HEK293 (cell line): ENCODE measurements at regions not wholly inside any gene's neighbourhood (a gene's known extent, or its start where the extent isn't known, plus 50 kb on each side); places are given as distances from the start of the nearest gene placed in this dataset.

Source experiments
- CTCF ChIA-PET: fragments of 350-600 bp; formaldehyde crosslinking; extraction: SDS; loops from one replicate; lab custom pipeline; 2021; ENCODE audit warnings: antibody characterized with exemption; lab: Yijun Ruan, JAX
- POLR2A ChIA-PET: fragments of 300-600 bp; formaldehyde crosslinking; extraction: SDS; loops from one replicate; lab custom pipeline; 2020; ENCODE audit warnings: antibody characterized with exemption, inconsistent platforms; lab: Yijun Ruan, JAX
- H3K27ac ChIP-seq: fragments of 200-500 bp; sonication (Bioruptor generic); 2 replicates; pipeline ENCODE4 v1.5.1; 2014; ENCODE audit warnings: low read depth, low read length, control low read depth, inconsistent platforms; ENCODE audit errors: extremely low read depth
- H3K36me3 ChIP-seq, 2 experiments: fragments of 200-500 bp in 1 of 2; sonication (Bioruptor generic) in 1 of 2; 1 replicate in 1 of 2; 2 replicates in 1 of 2; pipeline ENCODE4 v1.5.1; 2014 to 2017; ENCODE audit warnings: inconsistent platforms in 2 of 2, low read length in 2 of 2; ENCODE audit not compliant: control insufficient read depth in 2 of 2, insufficient read depth in 1 of 2
- H3K4me1 ChIP-seq: fragments of 200-500 bp; sonication (Bioruptor generic); 2 replicates; pipeline ENCODE4 v1.5.1; 2014; ENCODE audit warnings: mild to moderate bottlenecking, low read length, inconsistent platforms; ENCODE audit not compliant: control insufficient read depth, insufficient read depth
- H3K4me3 ChIP-seq: 2 replicates; pipeline ENCODE4 v1.5.1; 2011; ENCODE audit warnings: low read depth, mild to moderate bottlenecking, control low read depth, low read length, moderate library complexity
- H3K9me3 ChIP-seq: fragments of 200-500 bp; sonication (Bioruptor generic); 2 replicates; pipeline ENCODE4 v1.5.1; 2014; ENCODE audit warnings: low read depth, low read length, inconsistent platforms; ENCODE audit not compliant: control insufficient read depth, insufficient read depth
- INSM2 ChIP-seq: fragments of 450-650 bp; formaldehyde crosslinking; IDR thresholded peaks from 2 replicates; pipeline ENCODE4 v1.5.1; 2016; ENCODE audit warnings: missing biosample characterization, missing genetic modification characterization
- OSR2 ChIP-seq: fragments of 450-650 bp; formaldehyde crosslinking; IDR thresholded peaks from 2 replicates; pipeline ENCODE4 v1.5.1; 2016; ENCODE audit warnings: missing biosample characterization, missing genetic modification characterization
- PRDM6 ChIP-seq: fragments of 450-650 bp; formaldehyde crosslinking; IDR thresholded peaks from 2 replicates; pipeline ENCODE4 v1.5.1; 2017; ENCODE audit warnings: missing biosample characterization, missing genetic modification characterization
- SALL2 ChIP-seq: fragments of 450-650 bp; formaldehyde crosslinking; IDR thresholded peaks from 2 replicates; pipeline ENCODE4 v1.5.0; 2017; ENCODE audit warnings: missing biosample characterization, mild to moderate bottlenecking, missing genetic modification characterization, borderline replicate concordance
- ZBTB1 ChIP-seq: fragments of 450-650 bp; formaldehyde crosslinking; IDR thresholded peaks from 2 replicates; pipeline ENCODE4 v1.5.1; 2016; ENCODE audit warnings: missing biosample characterization, missing genetic modification characterization
- ZBTB10 ChIP-seq: fragments of 450-650 bp; formaldehyde crosslinking; IDR thresholded peaks from 2 replicates; pipeline ENCODE4 v1.5.1; 2016; ENCODE audit warnings: missing biosample characterization, missing genetic modification characterization
- ZFP41 ChIP-seq: fragments of 450-650 bp; formaldehyde crosslinking; IDR thresholded peaks from 2 replicates; pipeline ENCODE4 v1.5.1; 2016; ENCODE audit warnings: missing biosample characterization, missing genetic modification characterization, borderline replicate concordance
- ZIC2 ChIP-seq: fragments of 450-650 bp; formaldehyde crosslinking; IDR thresholded peaks from 2 replicates; pipeline ENCODE4 v1.5.1; 2016; ENCODE audit warnings: missing biosample characterization, missing genetic modification characterization
- ZNF140 ChIP-seq: fragments of 450-650 bp; formaldehyde crosslinking; IDR thresholded peaks from 2 replicates; pipeline ENCODE4 v1.5.1; 2016; ENCODE audit warnings: missing biosample characterization, missing genetic modification characterization
- ZNF148 ChIP-seq: fragments of 450-650 bp; formaldehyde crosslinking; IDR thresholded peaks from 2 replicates; pipeline ENCODE4 v1.5.0; 2017; ENCODE audit warnings: missing biosample characterization, missing genetic modification characterization, borderline replicate concordance
- ZNF341 ChIP-seq: fragments of 450-650 bp; formaldehyde crosslinking; IDR thresholded peaks from 2 replicates; pipeline ENCODE4; 2016; ENCODE audit warnings: low read depth, missing biosample characterization, missing genetic modification characterization
- ZNF48 ChIP-seq: fragments of 450-650 bp; formaldehyde crosslinking; IDR thresholded peaks from 2 replicates; pipeline ENCODE4 v1.5.1; 2016; ENCODE audit warnings: missing biosample characterization, missing genetic modification characterization
- ZNF561 ChIP-seq: fragments of 450-650 bp; IDR thresholded peaks from 2 replicates; pipeline ENCODE4 v1.5.1; 2018; ENCODE audit warnings: missing biosample characterization, missing genetic modification characterization, borderline replicate concordance
- ZNF654 ChIP-seq: fragments of 450-650 bp; formaldehyde crosslinking; IDR thresholded peaks from 2 replicates; pipeline ENCODE4 v1.5.1; 2016; ENCODE audit warnings: low read depth, missing biosample characterization, missing genetic modification characterization
- TF ChIP-seq, protein P1 (sequence below): fragments of 450-650 bp; IDR thresholded peaks from 2 replicates; pipeline ENCODE4 v1.5.1; 2018; ENCODE audit warnings: missing biosample characterization, missing genetic modification characterization

GRCh38 chr4:83993774-83994173, 457.9 kb downstream of the GPAT3 start (continued):
- TF ChIP-seq INSM2 (tag by site-specific recombination) (no peak), ZFP41 (tag by site-specific recombination) (no peak), ZBTB1 (tag by site-specific recombination) (no peak), ZNF654 (tag by site-specific recombination) (no peak), SALL2 (no peak)

GRCh38 chr4:83989835-83990234, 453.9 kb downstream of the GPAT3 start:
- H3K36me3 ChIP-seq, result no peaks in the 10 kb centered on the region
- H3K4me3 ChIP-seq, result no peak overlapping the region
- no peaks in the 10 kb centered on the region for H3K4me1 ChIP-seq
- H3K27ac ChIP-seq, result no peak overlapping the region
- ChIA-PET POLR2A (no interaction called here), CTCF (interaction anchor here (0.6 kb wide), 2 partner anchors 345 to 486 kb away, joined by 3 to 5 read pairs; no protein-coding TSS in a partner anchor)
- H3K9me3 ChIP-seq, result no peaks in the 10 kb centered on the region
- no peak for TF ChIP-seq ZNF140 (tag by site-specific recombination)
- TF ChIP-seq PRDM6, result no peak
- TF ChIP-seq ZBTB10 (tag by site-specific recombination), result no peak
- no peak for TF ChIP-seq ZNF48 (tag by site-specific recombination)
- no peak for TF ChIP-seq ZNF341 (tag by site-specific recombination)
- TF ChIP-seq, protein P1, sequence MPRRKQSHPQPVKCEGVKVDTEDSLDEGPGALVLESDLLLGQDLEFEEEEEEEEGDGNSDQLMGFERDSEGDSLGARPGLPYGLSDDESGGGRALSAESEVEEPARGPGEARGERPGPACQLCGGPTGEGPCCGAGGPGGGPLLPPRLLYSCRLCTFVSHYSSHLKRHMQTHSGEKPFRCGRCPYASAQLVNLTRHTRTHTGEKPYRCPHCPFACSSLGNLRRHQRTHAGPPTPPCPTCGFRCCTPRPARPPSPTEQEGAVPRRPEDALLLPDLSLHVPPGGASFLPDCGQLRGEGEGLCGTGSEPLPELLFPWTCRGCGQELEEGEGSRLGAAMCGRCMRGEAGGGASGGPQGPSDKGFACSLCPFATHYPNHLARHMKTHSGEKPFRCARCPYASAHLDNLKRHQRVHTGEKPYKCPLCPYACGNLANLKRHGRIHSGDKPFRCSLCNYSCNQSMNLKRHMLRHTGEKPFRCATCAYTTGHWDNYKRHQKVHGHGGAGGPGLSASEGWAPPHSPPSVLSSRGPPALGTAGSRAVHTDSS (tag by site-specific recombination), result no peak
- TF ChIP-seq ZNF561 (tag by site-specific recombination), result no peak
- TF ChIP-seq ZNF148 (tag by site-specific recombination), result no peak
- no peak for TF ChIP-seq OSR2 (tag by site-specific recombination)
- TF ChIP-seq ZIC2 (tag by site-specific recombination), result no peak
